HCT116 (cell line): ENCODE measurements at regions not wholly inside any gene's neighbourhood (a gene's known extent, or its start where the extent isn't known, plus 50 kb on each side); places are given as distances from the start of the nearest gene placed in this dataset.

Experiments used
- ATAC-seq: fragments of 200-7000 bp; cut with Tn5 transposase; 2 replicates; pipeline ENCODE4 v1.9.1; 2020; ENCODE audit warnings: mild to moderate bottlenecking, moderate library complexity
- BruUV-seq: library from RNA; stranded (reverse); fragments of 400-500 nt; replicated peaks from 2 replicates; lab custom pipeline; 2021; lab: Mats Ljungman, UMichigan
- CTCF ChIA-PET: fragments of 300-600 bp; sonication (Branson Sonifier 250); formaldehyde crosslinking; loops from one replicate; lab custom pipeline; 2021; ENCODE audit warnings: antibody characterized with exemption; lab: Charles Lee
- POLR2A ChIA-PET: fragments of 300-600, 350-600 bp; sonication (Branson Sonifier 250); formaldehyde crosslinking; loops from one replicate; lab custom pipeline; 2021; ENCODE audit warnings: antibody characterized with exemption; lab: Charles Lee
- RAD21 ChIA-PET, 2 experiments: fragments of 300-600 bp; sonication (Branson Sonifier 250); formaldehyde crosslinking; loops; one replicate each; lab custom pipeline; 2023; ENCODE audit warnings: low total read pairs in 2 of 2; ENCODE audit not compliant: uncharacterized antibody in 2 of 2, unreplicated experiment in 2 of 2, low non-redundant PET in 1 of 2; lab: Charles Lee
- DNase-seq: peaks from one replicate; pipeline ENCODE4 v3.0.0-alpha.2; 2010; ENCODE audit warnings: low read depth, low spot score
- H2AFZ ChIP-seq: fragments of 200-600 bp; shearing (Covaris generic), sonication (generic); 2 replicates; pipeline ENCODE4 v1.6.1; 2017; ENCODE audit warnings: low read depth, mixed run types, mixed read lengths, antibody characterized with exemption, low read length; ENCODE audit not compliant: poor library complexity, severe bottlenecking
- H3K27ac ChIP-seq: 2 replicates; pipeline ENCODE4 v1.5.1; 2012; ENCODE audit warnings: low read depth, low read length
- H3K27me3 ChIP-seq: fragments of 200-600 bp; sonication (generic); 2 replicates; pipeline ENCODE4 v1.6.1; 2016; ENCODE audit warnings: mixed run types, low read length, mixed read lengths; ENCODE audit not compliant: insufficient read depth
- H3K36me3 ChIP-seq, 2 experiments: fragments of 200-500 bp in 1 of 2; fragments of 200-600 bp in 1 of 2; sonication (Bioruptor generic) in 1 of 2; sonication (generic) in 1 of 2; 2 replicates each; pipeline versions ENCODE4 v1.5.1 to v1.6.1; 2014 to 2016; ENCODE audit warnings: low read length in 2 of 2, inconsistent platforms in 1 of 2, mixed read lengths in 1 of 2, mixed run types in 1 of 2; ENCODE audit not compliant: insufficient read depth in 2 of 2, control insufficient read depth in 1 of 2
- H3K4me1 ChIP-seq, 2 experiments: fragments of 200-600 bp in 1 of 2; sonication (generic) in 1 of 2; 2 replicates each; pipeline versions ENCODE4 v1.5.1 to v1.6.1; 2012 to 2017; ENCODE audit warnings: low read length in 2 of 2, inconsistent platforms in 1 of 2, mild to moderate bottlenecking in 1 of 2, mixed read lengths in 1 of 2, mixed run types in 1 of 2, moderate library complexity in 1 of 2; ENCODE audit not compliant: insufficient read depth in 2 of 2, control insufficient read depth in 1 of 2
- H3K4me2 ChIP-seq: fragments of 200-600 bp; sonication (generic); 2 replicates; pipeline ENCODE4 v1.6.1; 2017; ENCODE audit warnings: mixed run types, low read length, mixed read lengths
- H3K4me3 ChIP-seq, 2 experiments: fragments of 200-600 bp in 1 of 2; sonication (generic) in 1 of 2; replicated peaks in 1 of 2; 2 replicates each; pipeline ENCODE4 v1.5.1; 2011 to 2016; ENCODE audit warnings: low read length in 2 of 2, control low read depth in 1 of 2, low read depth in 1 of 2, mild to moderate bottlenecking in 1 of 2, mixed read lengths in 1 of 2, mixed run types in 1 of 2
- H3K79me2 ChIP-seq: fragments of 200-600 bp; sonication (generic); 2 replicates; pipeline ENCODE4 v1.6.1; 2017; ENCODE audit warnings: mild to moderate bottlenecking, mixed run types, low read length, moderate library complexity, mixed read lengths; ENCODE audit not compliant: insufficient read depth
- H3K9ac ChIP-seq: fragments of 200-600 bp; sonication (generic); 2 replicates; pipeline ENCODE4 v1.6.1; 2016; ENCODE audit warnings: low read length, mixed read lengths
- H3K9me2 ChIP-seq: fragments of 200-600 bp; sonication (generic), shearing (Covaris generic); 2 replicates; pipeline ENCODE4 v1.6.1; 2017; ENCODE audit warnings: mixed run types, mild to moderate bottlenecking, moderate library complexity; ENCODE audit not compliant: insufficient read depth
- H3K9me3 ChIP-seq, 2 experiments: fragments of 200-500 bp in 1 of 2; fragments of 200-600 bp in 1 of 2; sonication (Bioruptor generic) in 1 of 2; sonication (generic) in 1 of 2; 2 replicates each; pipeline ENCODE4 v1.6.1; 2014 to 2017; ENCODE audit warnings: low read length in 2 of 2, mixed read lengths in 2 of 2, inconsistent platforms in 1 of 2, low read depth in 1 of 2, mild to moderate bottlenecking in 1 of 2, mixed run types in 1 of 2, moderate library complexity in 1 of 2; ENCODE audit not compliant: control insufficient read depth in 1 of 2, insufficient read depth in 1 of 2
- H4K20me1 ChIP-seq: fragments of 200-600 bp; sonication (generic), shearing (Covaris generic); 2 replicates; pipeline ENCODE4 v1.6.1; 2017; ENCODE audit warnings: mixed run types, mild to moderate bottlenecking, moderate library complexity; ENCODE audit not compliant: insufficient read depth
- CBX3 ChIP-seq: IDR thresholded peaks from 2 replicates; pipeline ENCODE4 v1.6.1; 2012; ENCODE audit warnings: low read depth
- CEBPB ChIP-seq: IDR thresholded peaks from 2 replicates; pipeline ENCODE4 v1.6.1; 2012; ENCODE audit warnings: low read depth
- CTCF ChIP-seq, 3 experiments: fragments of 200-600 bp in 1 of 3; sonication (generic) in 1 of 3; IDR thresholded peaks in 2 of 3; conservative IDR thresholded peaks in 1 of 3; 2 replicates each; pipeline ENCODE4 v1.5.1; 2012 to 2017; ENCODE audit warnings: low read depth in 2 of 3, low read length in 2 of 3, antibody characterized with exemption in 1 of 3, borderline replicate concordance in 1 of 3, control low read depth in 1 of 3, mild to moderate bottlenecking in 1 of 3, mixed read lengths in 1 of 3, mixed run types in 1 of 3, moderate library complexity in 1 of 3; ENCODE audit not compliant: insufficient read depth in 1 of 3
- EGR1 ChIP-seq: IDR thresholded peaks from 2 replicates; pipeline ENCODE4 v1.6.1; 2012; ENCODE audit warnings: low read depth
- ELF1 ChIP-seq: IDR thresholded peaks from 2 replicates; pipeline ENCODE4 v1.6.1; 2012; ENCODE audit warnings: low read depth, borderline replicate concordance
- EZH2 ChIP-seq: fragments of 200-600 bp; sonication (generic); IDR thresholded peaks from 2 replicates; pipeline ENCODE4 v1.6.1; 2017; ENCODE audit warnings: antibody characterized with exemption, mixed run types
- EZH2phosphoT487 ChIP-seq: fragments of 200-600 bp; IDR thresholded peaks from 2 replicates; pipeline ENCODE4 v1.6.1; 2018; ENCODE audit warnings: antibody characterized with exemption, borderline replicate concordance
- FOSL1 ChIP-seq: IDR thresholded peaks from 2 replicates; pipeline ENCODE4 v1.6.1; 2012; ENCODE audit warnings: low read depth
- POLR2AphosphoS5 ChIP-seq: IDR thresholded peaks from 2 replicates; pipeline ENCODE4 v1.6.1; 2011; ENCODE audit warnings: mild to moderate bottlenecking, low read depth, low read length, moderate library complexity
- RAD21 ChIP-seq: IDR thresholded peaks from 2 replicates; pipeline ENCODE4 v1.6.1; 2012; ENCODE audit warnings: low read depth, mild to moderate bottlenecking
- SIN3A ChIP-seq: IDR thresholded peaks from 2 replicates; pipeline ENCODE4 v1.6.1; 2012; ENCODE audit warnings: low read depth
- SP1 ChIP-seq: IDR thresholded peaks from 2 replicates; pipeline ENCODE4 v1.6.1; 2012; ENCODE audit warnings: low read depth
- SRF ChIP-seq: IDR thresholded peaks from 2 replicates; pipeline ENCODE4 v1.6.1; 2012; ENCODE audit warnings: low read depth
- TCF7L2 ChIP-seq: IDR thresholded peaks from 2 replicates; pipeline ENCODE4 v1.7.0; 2011; ENCODE audit warnings: borderline replicate concordance, inconsistent platforms; ENCODE audit not compliant: insufficient read depth, insufficient read length; ENCODE audit errors: extremely low read depth
- YY1 ChIP-seq: IDR thresholded peaks from 2 replicates; pipeline ENCODE4 v1.6.1; 2011; ENCODE audit warnings: low read length, low read depth, moderate library complexity, mild to moderate bottlenecking; ENCODE audit not compliant: insufficient replicate concordance; ENCODE audit errors: extremely low read depth
- ZBTB33 ChIP-seq: IDR thresholded peaks from 2 replicates; pipeline ENCODE4 v1.6.1; 2011; ENCODE audit warnings: mild to moderate bottlenecking, low read length, moderate library complexity; ENCODE audit not compliant: insufficient replicate concordance; ENCODE audit errors: extremely low read depth
- ZFX ChIP-seq: fragments of 450-650 bp; IDR thresholded peaks from 2 replicates; pipeline ENCODE4 v1.6.1; 2017
- ZNF274 ChIP-seq: fragments of 200-500 bp; sonication (Bioruptor generic); IDR thresholded peaks from 2 replicates; pipeline ENCODE4 v1.6.1; 2014; ENCODE audit warnings: mild to moderate bottlenecking, low read depth, low read length, inconsistent platforms
- intact Hi-C: fragments of 100-400 bp; cut with micrococcal nuclease; formaldehyde crosslinking; loops from 2 replicates; pipeline ENCODE4 v1.10.0; 2022
- TF ChIP-seq, protein P1 (sequence below): IDR thresholded peaks from 2 replicates; pipeline ENCODE4 v1.6.1; 2012

GRCh38 chr4:65911720-65912119 is 241.4 kb upstream of the EPHA5 start:
- H3K9me2 ChIP-seq = no peaks in the 10 kb centered on the region
- no peak for ATAC-seq
- H2AFZ ChIP-seq = no peak overlapping the region
- ChIA-PET POLR2A (no interaction called here), RAD21 (no interaction called here)
- no peak overlapping the region for H3K9ac ChIP-seq
- TF ChIP-seq ELF1 (no peak), POLR2AphosphoS5 (no peak), SIN3A (no peak), ZFX (no peak), CBX3 (no peak), SP1 (no peak), FOSL1 (no peak), EGR1 (no peak), EZH2 (no peak), EZH2phosphoT487 (no peak), YY1 (no peak), CEBPB (no peak), RAD21 (no peak), SRF (no peak), TCF7L2 (no peak), ZNF274 (no peak), ZBTB33 (no peak), CTCF (IDR thresholded peaks at IDR 0.05 in 2 of 3, conservative IDR thresholded peaks at IDR 0.05 in 1 of 3; ENCODE audit: borderline replicate concordance in 1 of 3, insufficient read depth in 1 of 3, low read depth in 2 of 3, low read length in 2 of 3) (no peak)
- TF ChIP-seq, protein P1, sequence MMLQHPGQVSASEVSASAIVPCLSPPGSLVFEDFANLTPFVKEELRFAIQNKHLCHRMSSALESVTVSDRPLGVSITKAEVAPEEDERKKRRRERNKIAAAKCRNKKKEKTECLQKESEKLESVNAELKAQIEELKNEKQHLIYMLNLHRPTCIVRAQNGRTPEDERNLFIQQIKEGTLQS = no peak
- TF ChIP-seq, all 23 proteins: peak for 0
- H3K4me2 ChIP-seq = no peak overlapping the region
- no peak overlapping the region for H3K4me3 ChIP-seq
- no peaks in the 10 kb centered on the region for H3K79me2 ChIP-seq
- CTCF ChIA-PET = no interaction called here
- no peaks in the 10 kb centered on the region for H3K4me1 ChIP-seq
- H3K27ac ChIP-seq = no peak overlapping the region
- no peaks in the 10 kb centered on the region for H3K36me3 ChIP-seq
- H4K20me1 ChIP-seq = no peaks in the 10 kb centered on the region; the same call in 1 of the 2 replicates
- no peaks in the 10 kb centered on the region for H3K27me3 ChIP-seq
- DNase-seq = no peak
- no TSS peak for BruUV-seq
- intact Hi-C loops = no loop called here
- peaks cover 14 to 18% of the 10 kb centered on the region in 2 experiments; a peak in 2 of 4 replicates for H3K9me3 ChIP-seq
